CD8-positive, alpha-beta memory T cell (primary cell): ENCODE measurements at regions not wholly inside any gene's neighbourhood (a gene's known extent, or its start where the extent isn't known, plus 50 kb on each side); places are given as distances from the start of the nearest gene placed in this dataset.

Source experiments
- CTCF ChIA-PET: fragments of 350-600 bp; sonication (Branson Sonifier 250); formaldehyde crosslinking; loops from one replicate; lab custom pipeline; 2021; ENCODE audit warnings: antibody characterized with exemption; lab: Charles Lee
- POLR2A ChIA-PET: fragments of 350-600 bp; sonication (Branson Sonifier 250); formaldehyde crosslinking; loops from one replicate; lab custom pipeline; 2021; ENCODE audit warnings: antibody characterized with exemption; lab: Charles Lee
- DNase-seq, 5 donors: peaks; one replicate each; pipeline versions ENCODE4 v3.0.0 to v3.0.0-alpha.2; 2020 to 2022; ENCODE audit warnings: mixed read lengths in 1 of 5
- H3K27ac ChIP-seq: one replicate; pipeline ENCODE4 v1.7.0; 2013; ENCODE audit warnings: low read depth, mild to moderate bottlenecking, low read length, moderate library complexity
- H3K27me3 ChIP-seq: 2 replicates; pipeline ENCODE4 v1.7.0; 2013; ENCODE audit warnings: low read length, mild to moderate bottlenecking; ENCODE audit not compliant: insufficient read depth, poor library complexity, severe bottlenecking
- H3K36me3 ChIP-seq: 2 replicates; pipeline ENCODE4 v1.7.0; 2013; ENCODE audit warnings: mild to moderate bottlenecking, low read length, moderate library complexity; ENCODE audit not compliant: insufficient read depth
- H3K4me1 ChIP-seq: 2 replicates; pipeline ENCODE4 v1.7.0; 2013; ENCODE audit warnings: mild to moderate bottlenecking, low read length, moderate library complexity; ENCODE audit not compliant: insufficient read depth
- H3K4me3 ChIP-seq: 2 replicates; pipeline ENCODE4 v1.7.0; 2013; ENCODE audit warnings: mild to moderate bottlenecking, low read length
- H3K9me3 ChIP-seq: 2 replicates; pipeline ENCODE4 v1.7.0; 2013; ENCODE audit warnings: mild to moderate bottlenecking, low read length
- H3K27ac Mint-ChIP-seq, 8 donors: one replicate each; pipeline ENCODE4 v1.8.0; 2020 to 2021; ENCODE audit warnings: mixed read lengths in 8 of 8, mild to moderate bottlenecking in 6 of 8, inconsistent platforms in 3 of 8, moderate library complexity in 3 of 8
- H3K27me3 Mint-ChIP-seq, 2 donors: one replicate each; pipeline ENCODE4 v1.8.0; 2020 to 2021; ENCODE audit warnings: mixed read lengths in 2 of 2, mild to moderate bottlenecking in 1 of 2, moderate library complexity in 1 of 2
- H3K36me3 Mint-ChIP-seq, 3 donors: one replicate each; pipeline ENCODE4 v1.8.0; 2020 to 2021; ENCODE audit warnings: mixed read lengths in 3 of 3, inconsistent platforms in 1 of 3, mild to moderate bottlenecking in 1 of 3
- H3K4me1 Mint-ChIP-seq, 3 donors: one replicate each; pipeline ENCODE4 v1.8.0; 2020 to 2021; ENCODE audit warnings: mixed read lengths in 3 of 3, inconsistent platforms in 1 of 3, mild to moderate bottlenecking in 1 of 3
- H3K4me3 Mint-ChIP-seq, 7 donors: one replicate each; pipeline ENCODE4 v1.8.0; 2020 to 2021; ENCODE audit warnings: mixed read lengths in 7 of 7, mild to moderate bottlenecking in 6 of 7, moderate library complexity in 4 of 7, inconsistent platforms in 2 of 7
- H3K9me3 Mint-ChIP-seq, 5 donors: one replicate each; pipeline ENCODE4 v1.8.0; 2020 to 2022; ENCODE audit warnings: mixed read lengths in 5 of 5, mild to moderate bottlenecking in 3 of 5, moderate library complexity in 2 of 5, inconsistent platforms in 1 of 5

- Histone ChIP-seq H3K27me3 (no peaks in the 10 kb centered on the region), H3K36me3 (no peaks in the 10 kb centered on the region), H3K9me3 (no peaks in the 10 kb centered on the region), H3K27ac (no peak overlapping the region), H3K4me3 (no peak overlapping the region), H3K4me1 (no peaks in the 10 kb centered on the region)
- Mint-ChIP-seq H3K27ac (peak overlapping the region in 2 of 8 donors; percentile 17 to 74), H3K4me1 (no peaks in the 10 kb centered on the region), H3K9me3 (peaks cover 0 to 5% (median 0%) of the 10 kb centered on the region in 5 donors), H3K27me3 (peaks cover under 1 to 2% of the 10 kb centered on the region in 2 donors), H3K4me3 (no peak overlapping the region), H3K36me3 (no peaks in the 10 kb centered on the region)
- peak in 1 of 5 donors; percentile 43 for DNase-seq
- ChIA-PET CTCF (interaction anchor here (1.8 kb wide), 1 partner anchor 43 kb away, joined by 5 read pairs; no protein-coding TSS in a partner anchor), POLR2A (no interaction called here)
These were observed 50.0 kb upstream of the RNU6ATAC start for GRCh38 chr9:134214386-134214765.

- Mint-ChIP-seq H3K27ac (no peak overlapping the region), H3K4me1 (no peaks in the 10 kb centered on the region), H3K4me3 (no peak overlapping the region), H3K9me3 (peaks cover 0 to 5% (median 0%) of the 10 kb centered on the region in 5 donors), H3K27me3 (peaks cover 0 to 2% of the 10 kb centered on the region in 2 donors), H3K36me3 (no peaks in the 10 kb centered on the region)
- Histone ChIP-seq H3K27ac (no peak overlapping the region), H3K36me3 (no peaks in the 10 kb centered on the region), H3K27me3 (no peaks in the 10 kb centered on the region), H3K9me3 (no peaks in the 10 kb centered on the region), H3K4me1 (no peaks in the 10 kb centered on the region), H3K4me3 (no peak overlapping the region)
- ChIA-PET POLR2A (no interaction called here), CTCF (interaction anchor here (1.8 kb wide), 1 partner anchor 44 kb away, joined by 5 read pairs; no protein-coding TSS in a partner anchor)
- peak in 1 of 5 donors; percentile 33 for DNase-seq
These were observed 50.5 kb upstream of the RNU6ATAC start for GRCh38 chr9:134214766-134215419.

GRCh38 chr9:134215420-134215698 is 51.0 kb upstream of the RNU6ATAC start:
- H3K9me3 ChIP-seq = no peaks in the 10 kb centered on the region
- no peak overlapping the region for H3K4me3 ChIP-seq
- DNase-seq = no peak
- H3K27me3 Mint-ChIP-seq = peaks cover 0 to 2% of the 10 kb centered on the region in 2 donors
- no peak overlapping the region for H3K4me3 Mint-ChIP-seq
- no peaks in the 10 kb centered on the region for H3K27me3 ChIP-seq
- no peak overlapping the region for H3K27ac Mint-ChIP-seq
- ChIA-PET POLR2A (no interaction called here), CTCF (interaction anchor here (1.8 kb wide), 1 partner anchor 44 kb away, joined by 5 read pairs; no protein-coding TSS in a partner anchor)
- no peaks in the 10 kb centered on the region for H3K4me1 ChIP-seq
- H3K36me3 Mint-ChIP-seq = no peaks in the 10 kb centered on the region
- H3K9me3 Mint-ChIP-seq = peaks cover 0 to 5% (median 0%) of the 10 kb centered on the region in 5 donors
- H3K4me1 Mint-ChIP-seq = no peaks in the 10 kb centered on the region
- H3K27ac ChIP-seq = no peak overlapping the region
- H3K36me3 ChIP-seq = no peaks in the 10 kb centered on the region

GRCh38 chr9:134215699-134216448 is 51.5 kb upstream of the RNU6ATAC start:
- H3K4me3 Mint-ChIP-seq = no peak overlapping the region
- Histone ChIP-seq H3K36me3 (no peaks in the 10 kb centered on the region), H3K9me3 (no peaks in the 10 kb centered on the region), H3K27me3 (no peaks in the 10 kb centered on the region), H3K4me3 (no peak overlapping the region), H3K4me1 (no peaks in the 10 kb centered on the region), H3K27ac (no peak overlapping the region)
- peaks cover 0 to 2% of the 10 kb centered on the region in 2 donors for H3K27me3 Mint-ChIP-seq
- ChIA-PET POLR2A (no interaction called here), CTCF (interaction anchor here (1.8 kb wide), 1 partner anchor 45 kb away, joined by 5 read pairs; no protein-coding TSS in a partner anchor)
- peaks cover 0 to 5% (median 0%) of the 10 kb centered on the region in 5 donors for H3K9me3 Mint-ChIP-seq
- H3K4me1 Mint-ChIP-seq = no peaks in the 10 kb centered on the region
- DNase-seq = peak in 1 of 5 donors; percentile 12
- no peak overlapping the region for H3K27ac Mint-ChIP-seq
- no peaks in the 10 kb centered on the region for H3K36me3 Mint-ChIP-seq

- Mint-ChIP-seq H3K4me3 (no peak overlapping the region), H3K36me3 (no peaks in the 10 kb centered on the region), H3K9me3 (peaks cover 0 to 5% (median 0%) of the 10 kb centered on the region in 5 donors), H3K27ac (peak overlapping the region in 1 of 8 donors; percentile 64), H3K27me3 (peaks cover 0 to 2% of the 10 kb centered on the region in 2 donors), H3K4me1 (no peaks in the 10 kb centered on the region)
- CTCF ChIA-PET = interaction anchor here (1.8 kb wide), 1 partner anchor 45 kb away, joined by 5 read pairs; no protein-coding TSS in a partner anchor
- peak in 1 of 5 donors; percentile 27 for DNase-seq
- no peaks in the 10 kb centered on the region for H3K27me3 ChIP-seq
- H3K27ac ChIP-seq = no peak overlapping the region
- no peaks in the 10 kb centered on the region for H3K36me3 ChIP-seq
- POLR2A ChIA-PET = no interaction called here
- no peaks in the 10 kb centered on the region for H3K4me1 ChIP-seq
- no peaks in the 10 kb centered on the region for H3K9me3 ChIP-seq
- no peak overlapping the region for H3K4me3 ChIP-seq
These were observed 52.1 kb upstream of the RNU6ATAC start for GRCh38 chr9:134216449-134216951.

GRCh38 chr9:134216961-134217360 is 52.6 kb upstream of the RNU6ATAC start:
- no peaks in the 10 kb centered on the region for H3K27me3 ChIP-seq
- H3K9me3 ChIP-seq = no peaks in the 10 kb centered on the region
- H3K4me1 ChIP-seq = no peaks in the 10 kb centered on the region
- H3K9me3 Mint-ChIP-seq = peaks cover 0 to 5% (median 0%) of the 10 kb centered on the region in 5 donors
- H3K36me3 Mint-ChIP-seq = no peaks in the 10 kb centered on the region
- ChIA-PET CTCF (no interaction called here), POLR2A (no interaction called here)
- H3K27ac Mint-ChIP-seq = no peak overlapping the region
- H3K4me1 Mint-ChIP-seq = no peaks in the 10 kb centered on the region
- peaks cover 0 to 2% of the 10 kb centered on the region in 2 donors for H3K27me3 Mint-ChIP-seq
- H3K36me3 ChIP-seq = no peaks in the 10 kb centered on the region
- no peak overlapping the region for H3K4me3 Mint-ChIP-seq
- DNase-seq = peak in 1 of 5 donors; percentile 17
- H3K27ac ChIP-seq = no peak overlapping the region
- H3K4me3 ChIP-seq = no peak overlapping the region

- POLR2A ChIA-PET = no interaction called here
- Mint-ChIP-seq H3K27ac (no peak overlapping the region), H3K4me3 (no peak overlapping the region), H3K4me1 (no peaks in the 10 kb centered on the region), H3K36me3 (no peaks in the 10 kb centered on the region), H3K9me3 (peaks cover 0 to 4% (median 0%) of the 10 kb centered on the region in 5 donors), H3K27me3 (no peaks in the 10 kb centered on the region)
- no peaks in the 10 kb centered on the region for H3K36me3 ChIP-seq
- CTCF ChIA-PET = no interaction called here
- H3K4me3 ChIP-seq = no peak overlapping the region
- H3K27me3 ChIP-seq = no peaks in the 10 kb centered on the region
- DNase-seq = peak in 1 of 5 donors; percentile 41
- H3K9me3 ChIP-seq = no peaks in the 10 kb centered on the region
- no peak overlapping the region for H3K27ac ChIP-seq
- H3K4me1 ChIP-seq = no peaks in the 10 kb centered on the region
These were observed 53.3 kb upstream of the RNU6ATAC start for GRCh38 chr9:134217431-134218210.
